ENCODE measurements at regions not wholly inside any gene's neighbourhood (a gene's known extent, or its start where the extent isn't known, plus 50 kb on each side); places are given as distances from the start of the nearest gene placed in this dataset.
"Not testable (repeated sequence)": the region's sequence is repeated elsewhere in the genome, so short reads cannot be mapped to it uniquely, and the experiment has no call there.

DNA sequence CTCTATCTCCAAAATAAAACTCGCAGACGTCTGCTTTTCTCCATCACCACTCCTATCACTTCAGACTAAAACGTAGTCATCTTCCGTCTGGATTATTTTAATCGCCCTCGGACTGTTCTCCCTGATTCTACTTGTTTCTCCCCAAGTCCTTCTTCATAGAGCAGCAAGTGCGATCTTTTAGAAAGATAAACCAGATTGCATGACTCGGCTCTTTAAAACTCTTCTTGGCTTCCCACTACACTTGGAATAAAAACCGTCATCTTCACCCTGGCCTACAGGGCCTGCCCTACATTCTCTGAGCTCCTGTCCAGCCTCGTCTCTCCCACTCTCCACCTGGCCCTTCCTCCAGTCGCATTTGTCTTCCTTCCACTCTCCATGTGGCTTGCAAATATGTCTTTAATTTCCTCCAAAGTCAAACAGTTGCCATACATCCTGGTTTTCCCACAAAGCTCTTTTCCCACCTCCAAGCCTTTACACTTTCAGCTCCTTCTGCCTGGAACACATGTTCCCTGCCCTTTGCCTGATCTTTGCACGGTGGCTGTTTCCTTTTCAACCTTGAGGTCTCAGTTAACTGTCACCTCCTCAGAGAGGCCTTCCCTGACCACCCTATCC, 70.5 kb upstream of the DHX40 start:
- DNase-seq, result no peak

DNA sequence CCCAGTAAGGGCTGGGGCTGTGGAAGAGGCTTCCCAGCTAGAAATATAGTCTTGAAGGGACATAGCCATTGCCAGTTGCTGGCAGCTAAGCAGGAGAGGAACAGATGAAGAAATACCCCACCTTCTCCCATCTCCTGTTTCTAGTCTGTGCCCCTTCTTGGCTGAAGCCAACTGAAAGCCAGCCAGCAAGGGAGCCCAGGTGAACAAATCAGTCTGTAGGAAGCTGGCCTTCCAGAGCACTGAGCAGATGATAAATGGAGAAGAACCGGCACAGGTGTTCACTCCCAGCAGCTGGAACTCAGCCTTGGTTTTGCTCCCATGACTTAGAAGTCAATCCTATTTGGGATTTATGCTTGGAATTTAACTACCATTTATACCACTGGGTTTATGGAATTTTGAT, 69.2 kb upstream of the DHX40 start:
- peak in 1 of 14 donors; percentile 21 for DNase-seq

- peak in 1 of 14 donors; percentile 89 for DNase-seq
These were observed 66.7 kb upstream of the DHX40 start for GRCh38 chr17:59498530-59499307.

DNA sequence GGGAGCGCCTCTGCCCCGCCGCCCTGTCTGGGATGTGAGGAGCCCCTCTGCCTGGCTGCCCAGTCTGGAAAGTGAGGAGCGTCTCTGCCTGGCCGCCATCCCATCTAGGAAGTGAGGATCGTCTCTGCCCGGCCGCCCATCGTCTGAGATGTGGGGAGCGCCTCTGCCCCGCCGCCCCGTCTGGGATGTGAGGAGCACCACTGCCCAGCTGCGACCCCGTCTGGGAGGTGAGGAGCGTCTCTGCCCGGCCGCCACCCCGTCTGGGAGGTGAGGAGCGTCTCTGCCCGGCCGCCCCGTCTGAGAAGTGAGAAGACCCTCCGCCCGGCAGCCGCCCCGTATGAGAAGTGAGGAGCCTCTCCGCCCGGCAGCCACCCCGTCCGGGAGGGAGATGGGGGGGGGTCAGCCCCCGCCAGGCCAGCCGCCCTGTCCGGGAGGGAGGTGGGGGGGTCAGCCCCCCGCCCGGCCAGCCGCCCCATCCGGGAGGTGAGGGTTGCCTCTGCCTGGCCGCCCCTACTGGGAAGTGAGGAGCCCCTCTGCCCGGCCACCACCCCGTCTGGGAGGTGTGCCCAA, 65.2 kb upstream of the DHX40 start:
- DNase-seq, result not testable (repeated sequence)

- no peak for DNase-seq
These were observed 63.7 kb upstream of the DHX40 start for GRCh38 chr17:59501690-59502089.

DNA sequence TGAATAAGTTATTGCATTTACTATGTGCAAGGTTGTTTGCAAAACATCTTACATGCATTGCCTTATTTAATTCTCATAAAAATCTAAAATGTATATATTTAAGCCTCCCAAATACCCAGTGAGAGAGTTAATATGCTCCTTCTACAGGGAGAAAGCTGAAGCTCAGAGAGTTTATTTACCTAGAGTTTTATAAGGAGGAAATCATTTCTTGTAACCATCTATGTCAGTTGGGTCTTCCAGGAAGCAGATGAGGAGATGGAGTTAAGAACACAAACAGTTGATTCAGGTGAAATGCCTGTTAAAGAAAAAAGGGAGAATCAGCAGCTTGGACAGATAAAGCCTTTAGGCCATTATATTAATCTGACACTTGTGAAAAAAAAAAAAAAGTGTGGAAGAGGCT, 62.6 kb upstream of the DHX40 start:
- no peak for DNase-seq

DNA sequence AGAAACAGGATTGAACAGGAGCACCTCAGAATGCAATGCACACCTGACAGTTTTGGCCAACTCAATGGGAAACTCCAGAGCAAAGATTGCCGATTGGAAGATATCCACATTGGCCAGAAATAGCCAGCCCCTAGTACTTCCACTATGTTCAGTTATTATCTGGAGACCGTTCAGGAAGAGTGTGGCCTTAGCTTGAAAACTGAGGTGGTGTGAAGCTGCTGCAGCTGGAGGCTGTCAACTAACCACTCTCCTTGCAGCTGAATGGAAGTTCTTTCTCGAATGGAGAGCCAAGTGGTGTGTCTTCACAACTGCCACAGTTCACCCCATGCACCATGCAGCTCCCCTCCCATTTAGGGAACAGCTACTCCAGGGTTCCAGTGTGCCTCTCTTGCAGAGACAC, 61.9 kb upstream of the DHX40 start:
- DNase-seq, result no peak

GRCh38 chr17:59504821-59505220, 60.6 kb upstream of the DHX40 start:
- no peak for DNase-seq

GRCh38 chr17:59505610-59506276, 59.7 kb upstream of the DHX40 start:
- no peak for DNase-seq

DNA sequence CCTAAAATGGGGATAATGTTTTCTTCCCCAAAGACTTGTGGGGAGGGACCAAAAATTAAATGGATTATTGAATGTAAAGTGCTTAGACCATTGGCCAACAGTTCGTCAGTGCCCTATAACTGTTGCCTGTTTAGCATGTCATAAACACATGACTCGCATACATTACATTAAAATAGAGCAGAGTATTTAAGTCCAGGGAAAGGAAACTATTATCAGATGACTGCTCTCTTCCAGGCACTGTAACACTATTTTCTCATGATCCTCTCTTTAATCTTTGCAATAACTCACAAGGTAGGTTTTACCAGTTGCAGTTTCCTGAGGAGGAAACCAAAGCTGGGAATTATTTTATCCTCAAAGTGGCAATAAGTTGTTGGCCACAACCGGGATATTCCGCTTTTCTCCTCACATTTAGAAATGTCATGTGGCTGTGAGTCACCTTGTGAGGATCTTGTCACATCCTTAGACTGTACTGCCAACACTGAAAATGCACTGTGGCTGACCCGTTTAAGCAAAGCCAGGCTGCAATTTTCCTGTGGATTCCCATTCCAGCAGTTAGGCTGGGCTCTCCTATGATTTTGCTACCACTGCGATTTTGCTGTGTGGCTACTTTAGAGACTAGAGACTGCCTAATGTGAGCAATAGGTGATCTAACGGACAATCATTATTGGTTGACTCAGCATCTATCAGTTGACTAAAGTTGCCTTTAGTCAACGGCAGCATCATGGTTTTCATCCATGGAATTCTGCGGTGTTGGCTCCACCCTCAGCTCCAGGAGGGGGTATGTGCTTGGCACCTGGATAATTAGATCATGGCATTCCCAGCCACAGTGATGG, 58.3 kb upstream of the DHX40 start:
- no peak for DNase-seq

- peak in 1 of 14 donors; percentile 12 for DNase-seq
These were observed 56.3 kb upstream of the DHX40 start for GRCh38 chr17:59508999-59509625.

DNA sequence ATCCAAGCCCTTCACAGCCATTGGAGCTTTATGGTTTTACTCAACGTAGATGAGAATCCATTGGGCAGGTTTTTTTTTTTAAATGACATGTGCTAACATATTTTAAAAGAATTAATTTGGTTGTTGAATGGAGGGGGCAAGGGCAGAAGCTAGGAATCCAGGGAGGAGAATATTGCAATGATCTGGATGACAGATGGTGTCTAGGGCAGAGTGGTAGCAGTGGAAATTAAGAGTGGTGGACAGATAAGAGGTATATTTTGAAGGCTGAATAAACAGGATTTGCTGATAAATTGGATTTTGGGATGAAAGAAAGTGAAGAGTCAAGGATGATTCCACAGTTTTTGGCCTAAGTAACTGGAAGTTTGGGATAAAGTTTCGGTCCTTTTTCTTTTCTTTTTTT, 54.8 kb upstream of the DHX40 start:
- no peak for DNase-seq

GRCh38 chr17:59511726-59512125, 53.7 kb upstream of the DHX40 start:
- no peak for DNase-seq

GRCh38 chr17:59512844-59513385, 52.5 kb upstream of the DHX40 start:
- DNase-seq, result no peak

DNA sequence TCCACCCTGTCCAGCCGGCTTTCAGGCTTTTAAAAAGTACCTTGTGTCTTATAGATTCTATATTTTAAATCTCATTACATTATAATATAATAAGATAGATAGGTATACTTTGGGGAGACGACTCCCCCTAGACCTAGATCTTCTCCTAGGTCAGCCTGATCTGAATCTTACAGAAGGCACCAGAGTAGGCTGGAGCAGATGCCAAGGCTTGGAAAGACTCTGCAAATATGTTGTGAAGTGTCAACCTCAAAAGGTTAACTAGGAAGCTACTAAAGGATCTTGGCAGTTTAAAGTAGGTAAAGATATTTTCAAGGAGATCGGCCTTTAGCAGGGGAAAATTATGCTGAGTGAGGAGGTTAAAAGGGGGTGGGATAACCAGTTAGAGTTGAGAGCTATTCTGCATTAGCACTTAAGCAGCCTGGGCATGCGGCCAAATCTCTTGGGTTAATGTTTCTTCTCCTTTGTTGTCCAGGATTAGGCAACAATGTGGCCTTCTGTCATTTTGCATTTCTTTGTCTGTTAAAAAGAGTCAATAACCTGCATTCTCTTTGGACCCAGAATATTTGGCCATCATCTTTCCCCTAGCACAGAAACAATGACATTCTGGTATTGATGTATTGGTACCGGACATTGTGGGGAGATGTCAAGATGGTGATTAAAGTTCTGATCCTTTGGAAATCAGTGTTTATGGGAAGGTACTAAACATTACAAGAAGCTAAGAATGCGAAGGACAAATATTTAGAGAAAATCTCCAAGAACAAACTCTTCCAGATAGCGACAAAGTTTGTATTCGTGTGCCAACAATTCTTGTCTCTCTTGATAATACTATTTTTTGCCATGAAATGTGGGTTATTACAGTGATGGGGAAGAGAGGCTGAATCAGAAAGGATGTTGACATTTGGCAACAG, 51.2 kb upstream of the DHX40 start:
- DNase-seq, result peak in 10 of 14 donors; percentile 1 to 61 (median 22)

All from C1 segment of cervical spinal cord (tissue), 14 donors.